Muscle layer of colon (tissue), 2 donors: ENCODE measurements at regions not wholly inside any gene's neighbourhood (a gene's known extent, or its start where the extent isn't known, plus 50 kb on each side); places are given as distances from the start of the nearest gene placed in this dataset.

Experiments
- H3K27ac ChIP-seq: one replicate; pipeline ENCODE4 v1.7.0; 2013; ENCODE audit warnings: low read depth, mild to moderate bottlenecking, low read length, moderate library complexity
- H3K27me3 ChIP-seq, 2 donors: one replicate each; pipeline ENCODE4 v1.7.0; 2013; ENCODE audit warnings: low read length in 2 of 2, mild to moderate bottlenecking in 2 of 2; ENCODE audit not compliant: insufficient read depth in 2 of 2, control insufficient read depth in 1 of 2
- H3K36me3 ChIP-seq: one replicate; pipeline ENCODE4 v1.7.0; 2013; ENCODE audit warnings: mild to moderate bottlenecking, low read length; ENCODE audit not compliant: insufficient read depth
- H3K4me1 ChIP-seq: one replicate; pipeline ENCODE4 v1.7.0; 2013; ENCODE audit warnings: mild to moderate bottlenecking, low read length; ENCODE audit not compliant: insufficient read depth
- H3K4me3 ChIP-seq, 2 donors: one replicate each; pipeline ENCODE4 v1.7.0; 2013; ENCODE audit warnings: low read length in 2 of 2, low read depth in 1 of 2, mild to moderate bottlenecking in 1 of 2, moderate library complexity in 1 of 2
- H3K9ac ChIP-seq: one replicate; pipeline ENCODE4 v1.7.0; 2013; ENCODE audit warnings: low read length
- H3K9me3 ChIP-seq: one replicate; pipeline ENCODE4 v1.7.0; 2013; ENCODE audit warnings: mild to moderate bottlenecking, low read length
- donor health status: abdominal sarcoma.
- donor health status: Adenocarcinoma of cecum.

DNA sequence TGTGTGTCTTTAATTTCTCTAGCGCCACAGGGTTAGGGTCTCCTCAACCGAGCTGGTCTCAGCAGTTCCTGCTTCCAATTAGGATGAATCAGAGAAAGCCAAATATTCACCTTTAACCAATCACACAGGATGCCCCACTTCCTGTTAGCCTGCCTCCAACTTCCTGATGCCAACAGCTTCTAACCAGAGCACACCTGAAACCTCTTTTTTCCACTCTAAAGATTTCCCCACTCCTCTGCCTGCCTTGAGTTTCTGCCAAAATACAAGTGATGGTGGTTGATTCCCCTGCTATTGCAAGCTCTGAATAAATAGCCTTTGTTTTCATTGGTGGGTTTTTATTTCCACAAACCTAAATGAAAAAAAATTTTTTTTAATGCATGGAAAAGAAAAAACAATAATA, 144.7 kb upstream of the UST start:
- Histone ChIP-seq H3K36me3 (no peaks in the 10 kb centered on the region), H3K9me3 (no peaks in the 10 kb centered on the region), H3K9ac (no peak overlapping the region), H3K27ac (no peak overlapping the region), H3K4me1 (peaks cover 19% of the 10 kb centered on the region), H3K27me3 (no peaks in the 10 kb centered on the region), H3K4me3 (no peak overlapping the region)

DNA sequence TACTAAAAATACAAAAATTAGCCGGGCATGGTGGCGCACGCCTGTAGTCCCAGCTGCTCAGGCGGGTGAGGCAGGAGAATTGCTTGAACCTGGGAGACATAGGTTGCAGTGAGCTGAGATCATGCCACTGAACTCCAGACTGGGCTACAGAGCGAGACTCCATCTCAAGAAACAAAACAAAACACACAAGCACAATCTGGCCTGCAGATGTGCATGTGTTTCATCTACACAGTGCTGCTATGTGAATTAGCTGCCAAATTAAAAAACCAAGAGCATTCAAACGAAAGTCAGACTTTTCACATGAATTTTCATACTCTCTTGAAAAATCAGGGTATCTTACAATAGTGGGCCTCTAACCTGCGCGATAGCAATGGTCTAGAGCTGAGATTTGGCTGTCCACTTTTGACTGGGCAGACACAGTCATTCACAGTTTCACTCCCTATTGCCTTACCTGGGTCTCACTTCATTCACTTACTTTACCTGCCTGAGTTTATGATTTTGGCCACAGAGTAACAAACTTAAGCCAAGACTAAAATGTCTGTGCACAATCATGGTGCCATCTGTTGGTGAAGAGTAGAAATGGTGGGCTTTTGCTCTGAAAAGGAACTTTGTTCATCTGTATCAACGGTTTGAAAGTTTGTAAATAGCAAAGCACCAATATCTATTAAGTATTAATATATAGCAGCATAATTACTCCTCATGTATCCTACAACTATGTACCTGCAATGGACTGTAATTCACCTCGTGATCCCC, 138.5 kb upstream of the UST start:
- H3K36me3 ChIP-seq = no peaks in the 10 kb centered on the region
- H3K27me3 ChIP-seq = no peaks in the 10 kb centered on the region
- peaks cover 19% of the 10 kb centered on the region for H3K4me1 ChIP-seq
- H3K9me3 ChIP-seq = no peaks in the 10 kb centered on the region
- no peak overlapping the region for H3K27ac ChIP-seq
- H3K4me3 ChIP-seq = no peak overlapping the region
- H3K9ac ChIP-seq = no peak overlapping the region

DNA sequence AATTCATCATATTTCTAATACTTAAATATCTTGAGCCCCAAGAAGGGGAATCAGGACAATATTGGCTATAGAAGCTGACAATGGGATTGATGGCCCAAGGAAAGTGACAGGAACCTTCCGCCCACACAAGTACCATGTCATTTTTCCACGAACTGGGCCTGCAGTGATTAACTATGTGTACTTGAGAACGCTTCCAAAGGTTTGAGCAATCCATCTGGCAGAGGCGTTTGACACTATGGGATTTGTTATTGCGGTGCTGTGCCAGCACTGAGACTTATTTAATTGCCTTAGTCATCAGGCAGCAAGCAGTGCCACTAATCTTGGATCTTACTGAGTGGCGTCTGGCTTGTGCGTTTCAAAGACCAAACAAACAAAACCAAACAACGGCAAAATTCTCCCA, 135.6 kb upstream of the UST start:
- no peaks in the 10 kb centered on the region for H3K27me3 ChIP-seq
- no peak overlapping the region for H3K4me3 ChIP-seq
- no peak overlapping the region for H3K9ac ChIP-seq
- H3K4me1 ChIP-seq = peaks cover 19% of the 10 kb centered on the region
- H3K36me3 ChIP-seq = no peaks in the 10 kb centered on the region
- H3K9me3 ChIP-seq = no peaks in the 10 kb centered on the region
- H3K27ac ChIP-seq = no peak overlapping the region

DNA sequence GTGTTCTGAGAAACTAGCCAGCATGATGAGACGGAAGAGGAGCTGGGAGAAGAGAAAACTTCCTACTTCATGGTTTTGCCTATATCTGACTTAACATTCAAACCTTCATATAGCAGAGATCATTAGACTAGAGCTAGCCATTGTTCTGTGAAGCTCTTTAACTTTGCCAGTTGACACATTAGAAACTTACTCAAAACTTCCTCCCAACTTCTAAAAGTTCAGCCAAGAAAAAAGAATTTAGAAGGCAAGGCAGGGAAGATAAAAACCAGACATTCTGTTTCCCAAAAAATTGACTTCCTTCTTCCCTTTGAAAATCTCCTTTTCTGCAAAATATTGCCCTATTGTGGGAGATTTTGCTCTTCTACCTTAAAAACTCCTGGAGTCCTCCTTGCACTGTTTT, 134.8 kb upstream of the UST start:
- Histone ChIP-seq H3K4me3 (no peak overlapping the region), H3K9ac (no peak overlapping the region), H3K27ac (peak overlapping the region; percentile 41), H3K9me3 (no peaks in the 10 kb centered on the region), H3K4me1 (peaks cover 19% of the 10 kb centered on the region), H3K27me3 (no peaks in the 10 kb centered on the region), H3K36me3 (no peaks in the 10 kb centered on the region)

DNA sequence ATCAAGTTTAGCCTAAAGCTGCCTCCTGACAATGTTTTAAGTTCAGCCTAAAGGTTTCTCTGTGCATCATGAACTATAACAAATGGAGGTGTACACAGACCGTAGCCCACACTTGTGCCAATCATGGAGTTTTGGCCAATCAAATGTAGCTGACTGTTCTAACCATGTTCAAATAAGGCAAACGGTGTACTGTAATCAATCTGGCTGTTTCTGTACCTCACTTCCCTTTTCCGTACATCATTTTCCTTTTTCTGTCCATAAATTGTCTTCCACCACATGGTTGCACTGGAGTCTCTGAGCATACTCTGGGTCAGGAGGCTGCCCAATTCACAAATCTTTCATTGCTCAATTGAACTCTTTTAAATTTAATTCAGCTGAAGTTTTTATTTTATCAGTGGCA, 132.2 kb upstream of the UST start:
- no peaks in the 10 kb centered on the region for H3K27me3 ChIP-seq
- no peak overlapping the region for H3K27ac ChIP-seq
- no peaks in the 10 kb centered on the region for H3K36me3 ChIP-seq
- no peak overlapping the region for H3K4me3 ChIP-seq
- H3K4me1 ChIP-seq = peaks cover 19% of the 10 kb centered on the region
- no peaks in the 10 kb centered on the region for H3K9me3 ChIP-seq
- H3K9ac ChIP-seq = no peak overlapping the region

DNA sequence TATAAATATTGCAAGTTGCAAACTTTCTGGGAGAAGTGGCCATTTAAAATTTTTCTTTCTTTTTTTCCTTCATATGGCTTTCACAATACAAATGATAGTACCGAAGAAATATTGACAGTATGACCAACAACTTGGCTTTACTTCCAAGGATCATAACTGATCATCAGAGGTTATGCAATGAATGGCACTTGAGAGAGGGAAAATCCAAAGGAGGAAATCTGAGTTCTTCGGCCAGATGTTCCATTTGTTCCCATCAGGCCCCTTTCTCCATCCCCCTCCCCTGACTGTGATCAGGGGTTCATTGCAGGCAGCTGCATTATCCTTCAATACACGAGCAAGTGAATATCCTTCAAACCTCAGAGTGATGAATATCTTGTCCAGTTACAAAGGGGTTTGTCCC, 130.0 kb upstream of the UST start:
- Histone ChIP-seq H3K27ac (no peak overlapping the region), H3K27me3 (no peaks in the 10 kb centered on the region), H3K9ac (no peak overlapping the region), H3K36me3 (no peaks in the 10 kb centered on the region), H3K4me1 (peaks cover 3% of the 10 kb centered on the region), H3K9me3 (no peaks in the 10 kb centered on the region), H3K4me3 (no peak overlapping the region)

DNA sequence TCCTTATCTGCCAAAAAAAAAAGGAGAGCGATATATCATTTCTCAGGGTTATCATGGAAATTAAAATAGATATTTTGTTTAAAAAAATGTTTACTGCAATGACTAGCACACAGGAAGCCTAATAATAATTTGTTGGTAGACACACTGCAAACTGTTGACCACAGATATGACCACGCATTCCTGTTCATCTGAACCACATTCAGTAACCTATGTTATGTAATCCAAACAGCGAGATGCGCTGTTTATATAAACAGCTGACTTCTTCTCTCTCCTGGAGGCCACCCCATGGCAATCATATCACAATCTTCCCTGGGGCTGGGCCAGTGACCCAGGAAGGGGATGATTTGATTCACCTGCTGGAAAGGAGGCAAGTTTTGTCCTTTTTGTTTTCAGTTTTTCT, 129.3 kb upstream of the UST start:
- H3K27ac ChIP-seq = no peak overlapping the region
- no peaks in the 10 kb centered on the region for H3K27me3 ChIP-seq
- H3K4me1 ChIP-seq = no peaks in the 10 kb centered on the region
- H3K9me3 ChIP-seq = no peaks in the 10 kb centered on the region
- no peak overlapping the region for H3K9ac ChIP-seq
- H3K36me3 ChIP-seq = no peaks in the 10 kb centered on the region
- no peak overlapping the region for H3K4me3 ChIP-seq

GRCh38 chr6:148619891-148620290, 126.9 kb upstream of the UST start:
- Histone ChIP-seq H3K9ac (no peak overlapping the region), H3K27ac (no peak overlapping the region), H3K4me3 (no peak overlapping the region), H3K36me3 (no peaks in the 10 kb centered on the region), H3K4me1 (no peaks in the 10 kb centered on the region), H3K27me3 (no peaks in the 10 kb centered on the region), H3K9me3 (no peaks in the 10 kb centered on the region)

- Histone ChIP-seq H3K4me1 (no peaks in the 10 kb centered on the region), H3K9me3 (no peaks in the 10 kb centered on the region), H3K36me3 (no peaks in the 10 kb centered on the region), H3K27me3 (no peaks in the 10 kb centered on the region), H3K4me3 (no peak overlapping the region), H3K27ac (no peak overlapping the region), H3K9ac (no peak overlapping the region)
These were observed 126.1 kb upstream of the UST start for GRCh38 chr6:148620579-148621298.

- Histone ChIP-seq H3K4me1 (peaks cover 12% of the 10 kb centered on the region), H3K27ac (no peak overlapping the region), H3K4me3 (no peak overlapping the region), H3K36me3 (no peaks in the 10 kb centered on the region), H3K9me3 (no peaks in the 10 kb centered on the region), H3K9ac (no peak overlapping the region), H3K27me3 (no peaks in the 10 kb centered on the region)
These were observed 121.2 kb upstream of the UST start for GRCh38 chr6:148625609-148626008.

DNA sequence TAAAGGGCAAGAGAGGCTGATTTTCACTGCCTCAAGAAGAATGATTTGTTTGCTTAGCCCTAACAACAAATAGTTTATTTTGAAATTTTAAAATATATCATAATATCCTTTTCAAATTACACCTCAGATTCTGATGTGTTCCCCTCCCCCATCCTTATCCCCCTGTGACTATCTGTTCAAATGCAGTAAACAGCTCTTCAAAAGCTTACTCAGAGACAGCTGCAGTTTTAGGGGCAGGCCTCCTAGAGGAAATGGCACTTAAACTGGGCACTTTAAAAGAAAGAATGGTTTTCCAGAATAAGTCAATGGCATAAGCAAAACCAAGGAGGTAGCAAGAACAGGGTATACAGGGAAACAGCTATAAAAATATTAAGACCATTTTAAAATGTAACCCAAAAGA, 118.6 kb upstream of the UST start:
- no peak overlapping the region for H3K27ac ChIP-seq
- H3K36me3 ChIP-seq = no peaks in the 10 kb centered on the region
- H3K9me3 ChIP-seq = no peaks in the 10 kb centered on the region
- peaks cover 12% of the 10 kb centered on the region for H3K4me1 ChIP-seq
- H3K4me3 ChIP-seq = no peak overlapping the region
- H3K27me3 ChIP-seq = no peaks in the 10 kb centered on the region
- no peak overlapping the region for H3K9ac ChIP-seq

GRCh38 chr6:148629181-148629580, 117.6 kb upstream of the UST start:
- Histone ChIP-seq H3K9me3 (no peaks in the 10 kb centered on the region), H3K27ac (no peak overlapping the region), H3K27me3 (no peaks in the 10 kb centered on the region), H3K9ac (no peak overlapping the region), H3K36me3 (no peaks in the 10 kb centered on the region), H3K4me3 (no peak overlapping the region), H3K4me1 (peaks cover 12% of the 10 kb centered on the region)
